ENCODE measurements at regions not wholly inside any gene's neighbourhood (a gene's known extent, or its start where the extent isn't known, plus 50 kb on each side); places are given as distances from the start of the nearest gene placed in this dataset.

- Histone ChIP-seq H3K79me2 (ENCODE audit: insufficient read depth, low read length) (no peaks in the 10 kb centered on the region), H3K36me3 (ENCODE audit: insufficient read depth, low read length) (no peaks in the 10 kb centered on the region), H3K4me3 (ENCODE audit: insufficient read depth, low read depth, low read length) (no peak overlapping the region), H3K4me2 (ENCODE audit: low read length) (no peak overlapping the region), H3K9ac (ENCODE audit: low read length) (no peak overlapping the region), H3K27me3 (ENCODE audit: insufficient read depth, low read length) (no peaks in the 10 kb centered on the region), H3K9me3 (ENCODE audit: insufficient read depth, low read depth, low read length) (no peaks in the 10 kb centered on the region), H2AFZ (ENCODE audit: low read depth, low read length) (no peak overlapping the region), H3K27ac (ENCODE audit: low read depth, low read length) (no peak overlapping the region), H4K20me1 (ENCODE audit: insufficient read depth, low read length) (no peaks in the 10 kb centered on the region), H3K4me1 (ENCODE audit: insufficient read depth, low read length) (no peaks in the 10 kb centered on the region)
- Mint-ChIP-seq H3K27ac (ENCODE audit: unreplicated experiment) (no peak overlapping the region), H3K4me3 (ENCODE audit: unreplicated experiment) (no peak overlapping the region), H3K27me3 (ENCODE audit: low read depth, unreplicated experiment) (no peaks in the 10 kb centered on the region), H3K9me3 (ENCODE audit: unreplicated experiment) (no peaks in the 10 kb centered on the region), H3K36me3 (ENCODE audit: low read depth, unreplicated experiment) (no peaks in the 10 kb centered on the region), H3K4me1 (ENCODE audit: low read depth, unreplicated experiment) (peaks cover 7% of the 10 kb centered on the region)
- DNase-seq (ENCODE audit: low read depth) (no peak), FAIRE-seq (no peak)
- TF ChIP-seq EZH2 (IDR thresholded peaks at IDR 0.05; ENCODE audit: insufficient read depth, low read length) (no peak), CTCF (IDR thresholded peaks at IDR 0.05; ENCODE audit: insufficient read depth, low read depth, low read length) (no peak)
Measured at GRCh38 chr6:113339209-113339608, 517.9 kb upstream of the MARCKS start.

- no peaks in the 10 kb centered on the region for H3K27me3 Mint-ChIP-seq (ENCODE audit: low read depth, unreplicated experiment)
- Histone ChIP-seq H3K36me3 (ENCODE audit: insufficient read depth, low read length) (no peaks in the 10 kb centered on the region), H3K4me3 (ENCODE audit: insufficient read depth, low read depth, low read length) (no peak overlapping the region), H3K27me3 (ENCODE audit: insufficient read depth, low read length) (no peaks in the 10 kb centered on the region), H2AFZ (ENCODE audit: low read depth, low read length) (no peak overlapping the region), H3K79me2 (ENCODE audit: insufficient read depth, low read length) (no peaks in the 10 kb centered on the region), H3K4me1 (ENCODE audit: insufficient read depth, low read length) (peaks cover 5% of the 10 kb centered on the region), H4K20me1 (ENCODE audit: insufficient read depth, low read length) (no peaks in the 10 kb centered on the region), H3K9me3 (ENCODE audit: insufficient read depth, low read depth, low read length) (no peaks in the 10 kb centered on the region), H3K4me2 (ENCODE audit: low read length) (no peak overlapping the region), H3K9ac (ENCODE audit: low read length) (no peak overlapping the region), H3K27ac (ENCODE audit: low read depth, low read length) (no peak overlapping the region)
- peaks cover 13% of the 10 kb centered on the region for H3K4me1 Mint-ChIP-seq (ENCODE audit: low read depth, unreplicated experiment)
- no peak for FAIRE-seq
- no peaks in the 10 kb centered on the region for H3K9me3 Mint-ChIP-seq (ENCODE audit: unreplicated experiment)
- no peak for TF ChIP-seq CTCF (IDR thresholded peaks at IDR 0.05; ENCODE audit: insufficient read depth, low read depth, low read length)
- TF ChIP-seq EZH2 (IDR thresholded peaks at IDR 0.05; ENCODE audit: insufficient read depth, low read length), result no peak
- no peak overlapping the region for H3K27ac Mint-ChIP-seq (ENCODE audit: unreplicated experiment)
- H3K4me3 Mint-ChIP-seq (ENCODE audit: unreplicated experiment), result no peak overlapping the region
- no peaks in the 10 kb centered on the region for H3K36me3 Mint-ChIP-seq (ENCODE audit: low read depth, unreplicated experiment)
- no peak for DNase-seq (ENCODE audit: low read depth)
Measured at GRCh38 chr6:113340371-113340770, 516.8 kb upstream of the MARCKS start.

GRCh38 chr6:113343940-113344339, 513.2 kb upstream of the MARCKS start:
- Histone ChIP-seq H3K79me2 (ENCODE audit: insufficient read depth, low read length) (no peaks in the 10 kb centered on the region), H2AFZ (ENCODE audit: low read depth, low read length) (no peak overlapping the region), H3K27ac (ENCODE audit: low read depth, low read length) (no peak overlapping the region), H3K9ac (ENCODE audit: low read length) (no peak overlapping the region), H3K4me2 (ENCODE audit: low read length) (no peak overlapping the region), H3K4me1 (ENCODE audit: insufficient read depth, low read length) (peaks cover 12% of the 10 kb centered on the region), H3K9me3 (ENCODE audit: insufficient read depth, low read depth, low read length) (no peaks in the 10 kb centered on the region), H3K27me3 (ENCODE audit: insufficient read depth, low read length) (no peaks in the 10 kb centered on the region), H3K36me3 (ENCODE audit: insufficient read depth, low read length) (no peaks in the 10 kb centered on the region), H4K20me1 (ENCODE audit: insufficient read depth, low read length) (no peaks in the 10 kb centered on the region), H3K4me3 (ENCODE audit: insufficient read depth, low read depth, low read length) (no peak overlapping the region)
- H3K4me3 Mint-ChIP-seq (ENCODE audit: unreplicated experiment), result no peak overlapping the region
- TF ChIP-seq EZH2 (IDR thresholded peaks at IDR 0.05; ENCODE audit: insufficient read depth, low read length) (no peak), CTCF (IDR thresholded peaks at IDR 0.05; ENCODE audit: insufficient read depth, low read depth, low read length) (no peak)
- H3K4me1 Mint-ChIP-seq (ENCODE audit: low read depth, unreplicated experiment), result peaks cover 20% of the 10 kb centered on the region
- no peaks in the 10 kb centered on the region for H3K9me3 Mint-ChIP-seq (ENCODE audit: unreplicated experiment)
- no peaks in the 10 kb centered on the region for H3K36me3 Mint-ChIP-seq (ENCODE audit: low read depth, unreplicated experiment)
- DNase-seq (ENCODE audit: low read depth) (no peak), FAIRE-seq (no peak)
- no peaks in the 10 kb centered on the region for H3K27me3 Mint-ChIP-seq (ENCODE audit: low read depth, unreplicated experiment)
- no peak overlapping the region for H3K27ac Mint-ChIP-seq (ENCODE audit: unreplicated experiment)
